Panc1 (cell line): ENCODE measurements at regions not wholly inside any gene's neighbourhood (a gene's known extent, or its start where the extent isn't known, plus 50 kb on each side); places are given as distances from the start of the nearest gene placed in this dataset.

Experiments
- ATAC-seq: fragments of 200-7000 bp; cut with Tn5 transposase; 2 replicates; pipeline ENCODE4 v1.9.1; 2020; ENCODE audit warnings: mild to moderate bottlenecking, moderate library complexity
- BruUV-seq: library from RNA; stranded (reverse); fragments of 400-500 nt; replicated peaks from 2 replicates; lab custom pipeline; 2021; lab: Mats Ljungman, UMichigan
- CTCF ChIA-PET: fragments of 300-600 bp; sonication (Branson Sonifier 250); formaldehyde crosslinking; loops from one replicate; lab custom pipeline; 2022; ENCODE audit warnings: antibody characterized with exemption; lab: Charles Lee
- POLR2A ChIA-PET: fragments of 300-600 bp; sonication (Branson Sonifier 250); formaldehyde crosslinking; loops from one replicate; lab custom pipeline; 2022; ENCODE audit warnings: antibody characterized with exemption; lab: Charles Lee
- DNase-seq: peaks from one replicate; pipeline ENCODE4 v3.0.0-alpha.2; 2010; ENCODE audit warnings: low read depth, low spot score
- H3K27ac ChIP-seq: 2 replicates; pipeline ENCODE4 v1.5.1; 2011; ENCODE audit warnings: mild to moderate bottlenecking, low read length, inconsistent platforms
- H3K27me3 ChIP-seq: fragments of 200-500 bp; sonication (Bioruptor generic); 2 replicates; pipeline ENCODE4 v1.6.0; 2014; ENCODE audit warnings: low read length, inconsistent platforms; ENCODE audit not compliant: control insufficient read depth, insufficient read depth
- H3K36me3 ChIP-seq: fragments of 200-500 bp; sonication (Bioruptor generic); 2 replicates; pipeline ENCODE4 v1.5.1; 2014; ENCODE audit warnings: inconsistent platforms, mild to moderate bottlenecking, low read length, moderate library complexity; ENCODE audit not compliant: control insufficient read depth, insufficient read depth
- H3K4me1 ChIP-seq: 2 replicates; pipeline ENCODE4 v1.5.1; 2011; ENCODE audit warnings: inconsistent platforms, mild to moderate bottlenecking, low read length, moderate library complexity; ENCODE audit not compliant: control insufficient read depth, insufficient read depth
- H3K4me3 ChIP-seq, 2 experiments: 2 replicates each; pipeline ENCODE4 v1.5.1; 2011 to 2012; ENCODE audit warnings: low read depth in 2 of 2, low read length in 2 of 2, mild to moderate bottlenecking in 2 of 2, inconsistent platforms in 1 of 2, moderate library complexity in 1 of 2
- H3K9me3 ChIP-seq: fragments of 200-500 bp; sonication (Bioruptor generic); 2 replicates; pipeline ENCODE4 v1.5.1; 2014; ENCODE audit warnings: low read depth, mild to moderate bottlenecking, inconsistent platforms, low read length, moderate library complexity; ENCODE audit not compliant: control insufficient read depth, insufficient read depth
- POLR2AphosphoS5 ChIP-seq: IDR thresholded peaks from 2 replicates; pipeline ENCODE4 v1.6.1; 2012; ENCODE audit warnings: mild to moderate bottlenecking, low read depth, low read length, moderate library complexity
- SIN3A ChIP-seq: IDR thresholded peaks from 2 replicates; pipeline ENCODE4 v1.6.1; 2012; ENCODE audit warnings: low read depth, mild to moderate bottlenecking, low read length, moderate library complexity, borderline replicate concordance; ENCODE audit not compliant: insufficient read depth
- TCF7L2 ChIP-seq: IDR thresholded peaks from 2 replicates; pipeline ENCODE4 v1.6.1; 2011; ENCODE audit warnings: mild to moderate bottlenecking, low read depth, low read length, inconsistent platforms
- in situ Hi-C: cut with HindIII; loops from 2 replicates; pipeline ENCODE4 v1.10.0; 2016; ENCODE audit warnings: low sequenced_read_pairs, low pct_unique_long_range_greater_than_20kb
- intact Hi-C: fragments of 100-400 bp; cut with micrococcal nuclease; formaldehyde crosslinking; loops from one replicate; pipeline ENCODE4 v1.10.0; 2022; ENCODE audit not compliant: unreplicated experiment
- TF ChIP-seq, protein P1 (sequence below), 2 experiments: IDR thresholded peaks; 2 replicates each; pipeline ENCODE4 v1.6.1; 2011 to 2012; ENCODE audit warnings: low read depth in 2 of 2, control low read depth in 1 of 2, low read length in 1 of 2, mild to moderate bottlenecking in 1 of 2, moderate library complexity in 1 of 2; ENCODE audit not compliant: insufficient read depth in 1 of 2
- TF ChIP-seq, protein P2 (sequence below): fragments of 450-650 bp; IDR thresholded peaks from 2 replicates; pipeline ENCODE4 v1.5.1; 2017; ENCODE audit warnings: mild to moderate bottlenecking

DNA sequence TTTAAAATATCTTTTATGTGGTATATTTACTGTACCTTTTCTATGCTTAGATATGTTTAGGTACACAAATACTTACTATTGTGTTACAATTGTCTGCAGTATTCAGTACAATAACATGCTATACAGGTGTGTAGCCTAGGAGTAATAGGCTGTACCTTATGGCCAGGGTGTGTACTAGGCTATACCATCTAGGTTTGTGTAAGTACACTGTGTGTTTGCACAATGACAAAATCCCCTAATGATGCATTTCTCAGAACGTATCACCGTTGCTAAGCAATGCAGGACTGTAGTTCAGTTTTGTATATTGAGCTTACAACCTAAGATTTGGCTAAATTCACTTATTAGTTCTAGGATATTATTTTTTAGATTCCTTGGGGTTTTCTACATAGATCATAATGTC, 332.3 kb upstream of the HS6ST1 start:
- ATAC-seq (no peak), DNase-seq (no peak)

DNA sequence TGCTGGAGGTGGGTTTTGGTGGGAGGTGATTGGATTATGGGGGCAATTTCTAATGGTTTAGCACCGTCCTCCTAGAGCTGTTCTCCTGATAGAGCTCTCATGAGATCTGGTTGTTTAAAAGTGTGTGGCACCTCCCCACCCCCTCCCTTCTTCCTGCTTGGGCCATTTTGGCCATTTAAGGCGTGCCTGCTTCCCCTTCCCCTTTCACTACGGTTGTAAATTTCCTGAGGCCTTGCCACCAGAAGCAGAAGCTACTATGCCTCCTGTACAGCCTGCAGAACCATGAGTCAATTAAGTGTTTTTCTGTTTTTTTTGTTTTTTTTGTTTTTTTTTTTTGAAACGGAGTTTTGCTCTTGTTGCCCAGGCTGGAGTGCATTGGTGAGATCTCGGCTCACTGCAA, 335.7 kb upstream of the HS6ST1 start:
- H3K27me3 ChIP-seq: peaks cover 7% of the 10 kb centered on the region; the same call in 1 of the 2 replicates
- in situ Hi-C loops: no loop called here
- TF ChIP-seq, protein P1, sequence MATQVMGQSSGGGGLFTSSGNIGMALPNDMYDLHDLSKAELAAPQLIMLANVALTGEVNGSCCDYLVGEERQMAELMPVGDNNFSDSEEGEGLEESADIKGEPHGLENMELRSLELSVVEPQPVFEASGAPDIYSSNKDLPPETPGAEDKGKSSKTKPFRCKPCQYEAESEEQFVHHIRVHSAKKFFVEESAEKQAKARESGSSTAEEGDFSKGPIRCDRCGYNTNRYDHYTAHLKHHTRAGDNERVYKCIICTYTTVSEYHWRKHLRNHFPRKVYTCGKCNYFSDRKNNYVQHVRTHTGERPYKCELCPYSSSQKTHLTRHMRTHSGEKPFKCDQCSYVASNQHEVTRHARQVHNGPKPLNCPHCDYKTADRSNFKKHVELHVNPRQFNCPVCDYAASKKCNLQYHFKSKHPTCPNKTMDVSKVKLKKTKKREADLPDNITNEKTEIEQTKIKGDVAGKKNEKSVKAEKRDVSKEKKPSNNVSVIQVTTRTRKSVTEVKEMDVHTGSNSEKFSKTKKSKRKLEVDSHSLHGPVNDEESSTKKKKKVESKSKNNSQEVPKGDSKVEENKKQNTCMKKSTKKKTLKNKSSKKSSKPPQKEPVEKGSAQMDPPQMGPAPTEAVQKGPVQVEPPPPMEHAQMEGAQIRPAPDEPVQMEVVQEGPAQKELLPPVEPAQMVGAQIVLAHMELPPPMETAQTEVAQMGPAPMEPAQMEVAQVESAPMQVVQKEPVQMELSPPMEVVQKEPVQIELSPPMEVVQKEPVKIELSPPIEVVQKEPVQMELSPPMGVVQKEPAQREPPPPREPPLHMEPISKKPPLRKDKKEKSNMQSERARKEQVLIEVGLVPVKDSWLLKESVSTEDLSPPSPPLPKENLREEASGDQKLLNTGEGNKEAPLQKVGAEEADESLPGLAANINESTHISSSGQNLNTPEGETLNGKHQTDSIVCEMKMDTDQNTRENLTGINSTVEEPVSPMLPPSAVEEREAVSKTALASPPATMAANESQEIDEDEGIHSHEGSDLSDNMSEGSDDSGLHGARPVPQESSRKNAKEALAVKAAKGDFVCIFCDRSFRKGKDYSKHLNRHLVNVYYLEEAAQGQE (IDR thresholded peaks at IDR 0.05; ENCODE audit: insufficient read depth in 1 of 2, low read depth in 2 of 2, low read length in 1 of 2): no peak
- no peak for TF ChIP-seq SIN3A
- TF ChIP-seq TCF7L2: no peak
- TF ChIP-seq, protein P2, sequence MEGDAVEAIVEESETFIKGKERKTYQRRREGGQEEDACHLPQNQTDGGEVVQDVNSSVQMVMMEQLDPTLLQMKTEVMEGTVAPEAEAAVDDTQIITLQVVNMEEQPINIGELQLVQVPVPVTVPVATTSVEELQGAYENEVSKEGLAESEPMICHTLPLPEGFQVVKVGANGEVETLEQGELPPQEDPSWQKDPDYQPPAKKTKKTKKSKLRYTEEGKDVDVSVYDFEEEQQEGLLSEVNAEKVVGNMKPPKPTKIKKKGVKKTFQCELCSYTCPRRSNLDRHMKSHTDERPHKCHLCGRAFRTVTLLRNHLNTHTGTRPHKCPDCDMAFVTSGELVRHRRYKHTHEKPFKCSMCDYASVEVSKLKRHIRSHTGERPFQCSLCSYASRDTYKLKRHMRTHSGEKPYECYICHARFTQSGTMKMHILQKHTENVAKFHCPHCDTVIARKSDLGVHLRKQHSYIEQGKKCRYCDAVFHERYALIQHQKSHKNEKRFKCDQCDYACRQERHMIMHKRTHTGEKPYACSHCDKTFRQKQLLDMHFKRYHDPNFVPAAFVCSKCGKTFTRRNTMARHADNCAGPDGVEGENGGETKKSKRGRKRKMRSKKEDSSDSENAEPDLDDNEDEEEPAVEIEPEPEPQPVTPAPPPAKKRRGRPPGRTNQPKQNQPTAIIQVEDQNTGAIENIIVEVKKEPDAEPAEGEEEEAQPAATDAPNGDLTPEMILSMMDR: no peak
- no peak for TF ChIP-seq POLR2AphosphoS5
- intact Hi-C loops: no loop called here
- H3K27ac ChIP-seq: no peak overlapping the region
- H3K4me3 ChIP-seq: no peak overlapping the region
- DNase-seq (no peak), ATAC-seq (no peak)
- BruUV-seq: no TSS peak
- H3K4me1 ChIP-seq: no peaks in the 10 kb centered on the region
- ChIA-PET POLR2A (no interaction called here), CTCF (no interaction called here)
- no peaks in the 10 kb centered on the region for H3K36me3 ChIP-seq
- H3K9me3 ChIP-seq: no peaks in the 10 kb centered on the region

More for the DNA sequence above, 332.3 kb upstream of the HS6ST1 start:
- Histone ChIP-seq H3K27me3 (0 out of 2 replicates have a peak, but pooled peaks cover 2% of the 10 kb centered on the region), H3K9me3 (no peaks in the 10 kb centered on the region), H3K27ac (no peak overlapping the region), H3K4me1 (no peaks in the 10 kb centered on the region), H3K4me3 (no peak overlapping the region), H3K36me3 (no peaks in the 10 kb centered on the region)
- TF ChIP-seq, protein P1 (IDR thresholded peaks at IDR 0.05; ENCODE audit: insufficient read depth in 1 of 2, low read depth in 2 of 2, low read length in 1 of 2): no peak
- no peak for TF ChIP-seq POLR2AphosphoS5
- TF ChIP-seq, protein P2: no peak
- TF ChIP-seq TCF7L2: no peak
- TF ChIP-seq SIN3A: no peak
- no TSS peak for BruUV-seq
- intact Hi-C loops (no loop called here), in situ Hi-C loops (no loop called here)
- POLR2A ChIA-PET: no interaction called here
- CTCF ChIA-PET: no interaction called here
